GM21825 (cell line): ENCODE measurements at regions not wholly inside any gene's neighbourhood (a gene's known extent, or its start where the extent isn't known, plus 50 kb on each side); places are given as distances from the start of the nearest gene placed in this dataset.
"Not testable (repeated sequence)": the region's sequence is repeated elsewhere in the genome, so short reads cannot be mapped to it uniquely, and the experiment has no call there.

Experiments
- ATAC-seq: cut with Tn5 transposase; IDR thresholded peaks from one replicate; pipeline ENCODE4 v1.9.1; 2021; ENCODE audit warnings: mild to moderate bottlenecking, moderate library complexity; ENCODE audit not compliant: unreplicated experiment

GRCh38 chr6:80531681-80532619 lies 425.5 kb downstream of the BCKDHB start:
- no peak for ATAC-seq

- no peak for ATAC-seq
Observed at GRCh38 chr6:80530103-80530502, 423.6 kb downstream of the BCKDHB start.

- ATAC-seq = no peak
Observed at GRCh38 chr6:80528115-80528514, 421.6 kb downstream of the BCKDHB start.

GRCh38 chr6:80527552-80528052 lies 421.1 kb downstream of the BCKDHB start:
- ATAC-seq = no peak

- ATAC-seq = no peak
Observed at GRCh38 chr6:80523531-80523997, 417.1 kb downstream of the BCKDHB start.

- no peak for ATAC-seq
Observed at GRCh38 chr6:80523010-80523409, 416.5 kb downstream of the BCKDHB start.

GRCh38 chr6:80522576-80522975 lies 416.1 kb downstream of the BCKDHB start:
- ATAC-seq = no peak

- no peak for ATAC-seq
Observed at GRCh38 chr6:80519811-80520594, 413.5 kb downstream of the BCKDHB start.

- ATAC-seq = no peak
Observed at GRCh38 chr6:80517525-80517924, 411.1 kb downstream of the BCKDHB start.

- ATAC-seq = not testable (repeated sequence)
Observed at GRCh38 chr6:80510521-80510920, 404.1 kb downstream of the BCKDHB start.

GRCh38 chr6:80508885-80509630 lies 402.6 kb downstream of the BCKDHB start:
- no peak for ATAC-seq

- no peak for ATAC-seq
Observed at GRCh38 chr6:80504882-80505281, 398.4 kb downstream of the BCKDHB start.

GRCh38 chr6:80503660-80504059 lies 397.2 kb downstream of the BCKDHB start:
- ATAC-seq = no peak

GRCh38 chr6:80502871-80503270 lies 396.4 kb downstream of the BCKDHB start:
- no peak for ATAC-seq

- ATAC-seq = no peak
Observed at GRCh38 chr6:80501636-80502035, 395.2 kb downstream of the BCKDHB start.

GRCh38 chr6:80497696-80498486 lies 391.4 kb downstream of the BCKDHB start:
- ATAC-seq = not testable (repeated sequence)

GRCh38 chr6:80489911-80490635 lies 383.6 kb downstream of the BCKDHB start:
- no peak for ATAC-seq

GRCh38 chr6:80488190-80488589 lies 381.7 kb downstream of the BCKDHB start:
- ATAC-seq = peak; percentile 81

GRCh38 chr6:80485494-80485893 lies 379.0 kb downstream of the BCKDHB start:
- ATAC-seq = not testable (repeated sequence)
